Stimulated activated CD4-positive, alpha-beta T cell treated with anti-CD3 and anti-CD28 coated beads, Interleukin-2, amount 100 ng/mL, for 48 hours (primary cell): ENCODE measurements at regions not wholly inside any gene's neighbourhood (a gene's known extent, or its start where the extent isn't known, plus 50 kb on each side); places are given as distances from the start of the nearest gene placed in this dataset.
"Not testable (repeated sequence)": the region's sequence is repeated elsewhere in the genome, so short reads cannot be mapped to it uniquely, and the experiment has no call there.

Experiments used
- DNase-seq, 2 donors: peaks; one replicate each; pipeline ENCODE4 v3.0.0-alpha.2; 2020

GRCh38 chr16:62391940-62392339, 355.7 kb upstream of the CDH8 start:
- DNase-seq: no peak

GRCh38 chr16:62391134-62391533, 354.9 kb upstream of the CDH8 start:
- DNase-seq: no peak

- no peak for DNase-seq
These were observed 354.0 kb upstream of the CDH8 start for GRCh38 chr16:62390214-62390613.

- DNase-seq: no peak
These were observed 350.2 kb upstream of the CDH8 start for GRCh38 chr16:62386411-62386810.

- DNase-seq: no peak
These were observed 347.7 kb upstream of the CDH8 start for GRCh38 chr16:62383941-62384340.

- DNase-seq: no peak
These were observed 334.2 kb upstream of the CDH8 start for GRCh38 chr16:62370445-62370844.

- no peak for DNase-seq
These were observed 327.3 kb upstream of the CDH8 start for GRCh38 chr16:62363501-62363900.

GRCh38 chr16:62353355-62353754, 317.1 kb upstream of the CDH8 start:
- no peak for DNase-seq

- DNase-seq: no peak
These were observed 306.0 kb upstream of the CDH8 start for GRCh38 chr16:62342216-62342615.

GRCh38 chr16:62335356-62335755, 299.1 kb upstream of the CDH8 start:
- no peak for DNase-seq

GRCh38 chr16:62321606-62322005, 285.4 kb upstream of the CDH8 start:
- no peak for DNase-seq

- no peak for DNase-seq
These were observed 262.4 kb upstream of the CDH8 start for GRCh38 chr16:62298600-62298999.

GRCh38 chr16:62294213-62294972, 258.2 kb upstream of the CDH8 start:
- no peak for DNase-seq

- no peak for DNase-seq
These were observed 252.9 kb upstream of the CDH8 start for GRCh38 chr16:62288990-62289629.

- no peak for DNase-seq
These were observed 244.3 kb upstream of the CDH8 start for GRCh38 chr16:62280506-62280905.

GRCh38 chr16:62277942-62278341, 241.7 kb upstream of the CDH8 start:
- no peak for DNase-seq

GRCh38 chr16:62276637-62277036, 240.4 kb upstream of the CDH8 start:
- no peak for DNase-seq

- no peak for DNase-seq
These were observed 235.8 kb upstream of the CDH8 start for GRCh38 chr16:62272035-62272434.

GRCh38 chr16:62261760-62262159, 225.5 kb upstream of the CDH8 start:
- no peak for DNase-seq

GRCh38 chr16:62258931-62259435, 222.7 kb upstream of the CDH8 start:
- DNase-seq: not testable (repeated sequence)

- no peak for DNase-seq
These were observed 220.2 kb upstream of the CDH8 start for GRCh38 chr16:62256406-62256805.

- no peak for DNase-seq
These were observed 218.6 kb upstream of the CDH8 start for GRCh38 chr16:62254847-62255246.

- no peak for DNase-seq
These were observed 218.1 kb upstream of the CDH8 start for GRCh38 chr16:62254372-62254771.

GRCh38 chr16:62253966-62254365, 217.7 kb upstream of the CDH8 start:
- no peak for DNase-seq

GRCh38 chr16:62249069-62249468, 212.8 kb upstream of the CDH8 start:
- no peak for DNase-seq
